ENCODE measurements at regions not wholly inside any gene's neighbourhood (a gene's known extent, or its start where the extent isn't known, plus 50 kb on each side); places are given as distances from the start of the nearest gene placed in this dataset.

DNA sequence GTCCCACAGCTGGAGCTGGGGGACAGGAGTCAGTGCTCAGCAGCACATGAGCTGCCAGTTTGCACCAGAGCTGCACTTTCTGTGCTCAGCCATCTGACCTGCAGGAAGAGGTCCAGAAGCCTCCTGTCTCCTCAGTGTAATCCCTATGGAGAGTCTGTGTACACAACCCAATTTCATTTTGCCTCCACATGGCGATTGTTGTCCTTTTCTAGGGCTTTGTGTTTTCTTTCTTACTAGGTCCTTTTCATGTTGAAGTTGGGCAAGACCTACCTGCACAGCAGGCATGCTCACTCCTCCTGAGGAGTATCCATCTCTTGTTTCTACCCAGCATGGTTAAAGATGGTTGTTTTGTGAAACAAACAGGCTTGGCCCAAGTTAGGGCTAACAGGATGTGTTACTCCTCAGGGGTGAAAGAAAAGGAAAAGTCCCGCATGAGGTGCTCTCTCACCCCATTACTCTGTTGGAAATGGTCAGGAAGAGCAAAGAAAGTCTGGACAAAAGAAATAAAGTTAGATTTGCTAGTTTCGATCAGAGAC is 273.0 kb downstream of the TMEM167A start:
- TF ChIP-seq, protein P1, sequence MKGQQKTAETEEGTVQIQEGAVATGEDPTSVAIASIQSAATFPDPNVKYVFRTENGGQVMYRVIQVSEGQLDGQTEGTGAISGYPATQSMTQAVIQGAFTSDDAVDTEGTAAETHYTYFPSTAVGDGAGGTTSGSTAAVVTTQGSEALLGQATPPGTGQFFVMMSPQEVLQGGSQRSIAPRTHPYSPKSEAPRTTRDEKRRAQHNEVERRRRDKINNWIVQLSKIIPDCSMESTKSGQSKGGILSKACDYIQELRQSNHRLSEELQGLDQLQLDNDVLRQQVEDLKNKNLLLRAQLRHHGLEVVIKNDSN (CRISPR knock-in tag; IDR thresholded peaks at IDR 0.05), result no peak
- TF ChIP-seq SETDB1 (IDR thresholded peaks at IDR 0.05; ENCODE audit: low read length), result no peak
- TF ChIP-seq HIVEP1 (CRISPR knock-in tag; IDR thresholded peaks at IDR 0.05), result no peak
- TF ChIP-seq ETV6 (IDR thresholded peaks at IDR 0.05; ENCODE audit: borderline replicate concordance in 1 of 2, low read depth in 2 of 2, low read length in 1 of 2), result no peak
- TF ChIP-seq ETV6 (CRISPR knock-in tag; IDR thresholded peaks at IDR 0.05; ENCODE audit: borderline replicate concordance), result no peak
- TF ChIP-seq EGR1 (conservative IDR thresholded peaks at IDR 0.05), result no peak
- no peak for TF ChIP-seq CREB1 (IDR thresholded peaks at IDR 0.05)
- TF ChIP-seq CREB1 (CRISPR knock-in tag; IDR thresholded peaks at IDR 0.05), result no peak
- TF ChIP-seq, protein P2, sequence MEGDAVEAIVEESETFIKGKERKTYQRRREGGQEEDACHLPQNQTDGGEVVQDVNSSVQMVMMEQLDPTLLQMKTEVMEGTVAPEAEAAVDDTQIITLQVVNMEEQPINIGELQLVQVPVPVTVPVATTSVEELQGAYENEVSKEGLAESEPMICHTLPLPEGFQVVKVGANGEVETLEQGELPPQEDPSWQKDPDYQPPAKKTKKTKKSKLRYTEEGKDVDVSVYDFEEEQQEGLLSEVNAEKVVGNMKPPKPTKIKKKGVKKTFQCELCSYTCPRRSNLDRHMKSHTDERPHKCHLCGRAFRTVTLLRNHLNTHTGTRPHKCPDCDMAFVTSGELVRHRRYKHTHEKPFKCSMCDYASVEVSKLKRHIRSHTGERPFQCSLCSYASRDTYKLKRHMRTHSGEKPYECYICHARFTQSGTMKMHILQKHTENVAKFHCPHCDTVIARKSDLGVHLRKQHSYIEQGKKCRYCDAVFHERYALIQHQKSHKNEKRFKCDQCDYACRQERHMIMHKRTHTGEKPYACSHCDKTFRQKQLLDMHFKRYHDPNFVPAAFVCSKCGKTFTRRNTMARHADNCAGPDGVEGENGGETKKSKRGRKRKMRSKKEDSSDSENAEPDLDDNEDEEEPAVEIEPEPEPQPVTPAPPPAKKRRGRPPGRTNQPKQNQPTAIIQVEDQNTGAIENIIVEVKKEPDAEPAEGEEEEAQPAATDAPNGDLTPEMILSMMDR (IDR thresholded peaks at IDR 0.05 in 2 of 3, conservative IDR thresholded peaks at IDR 0.05 in 1 of 3; ENCODE audit: insufficient read depth in 2 of 3, low read depth in 1 of 3, low read length in 3 of 3), result no peak
- TF ChIP-seq, protein P3, sequence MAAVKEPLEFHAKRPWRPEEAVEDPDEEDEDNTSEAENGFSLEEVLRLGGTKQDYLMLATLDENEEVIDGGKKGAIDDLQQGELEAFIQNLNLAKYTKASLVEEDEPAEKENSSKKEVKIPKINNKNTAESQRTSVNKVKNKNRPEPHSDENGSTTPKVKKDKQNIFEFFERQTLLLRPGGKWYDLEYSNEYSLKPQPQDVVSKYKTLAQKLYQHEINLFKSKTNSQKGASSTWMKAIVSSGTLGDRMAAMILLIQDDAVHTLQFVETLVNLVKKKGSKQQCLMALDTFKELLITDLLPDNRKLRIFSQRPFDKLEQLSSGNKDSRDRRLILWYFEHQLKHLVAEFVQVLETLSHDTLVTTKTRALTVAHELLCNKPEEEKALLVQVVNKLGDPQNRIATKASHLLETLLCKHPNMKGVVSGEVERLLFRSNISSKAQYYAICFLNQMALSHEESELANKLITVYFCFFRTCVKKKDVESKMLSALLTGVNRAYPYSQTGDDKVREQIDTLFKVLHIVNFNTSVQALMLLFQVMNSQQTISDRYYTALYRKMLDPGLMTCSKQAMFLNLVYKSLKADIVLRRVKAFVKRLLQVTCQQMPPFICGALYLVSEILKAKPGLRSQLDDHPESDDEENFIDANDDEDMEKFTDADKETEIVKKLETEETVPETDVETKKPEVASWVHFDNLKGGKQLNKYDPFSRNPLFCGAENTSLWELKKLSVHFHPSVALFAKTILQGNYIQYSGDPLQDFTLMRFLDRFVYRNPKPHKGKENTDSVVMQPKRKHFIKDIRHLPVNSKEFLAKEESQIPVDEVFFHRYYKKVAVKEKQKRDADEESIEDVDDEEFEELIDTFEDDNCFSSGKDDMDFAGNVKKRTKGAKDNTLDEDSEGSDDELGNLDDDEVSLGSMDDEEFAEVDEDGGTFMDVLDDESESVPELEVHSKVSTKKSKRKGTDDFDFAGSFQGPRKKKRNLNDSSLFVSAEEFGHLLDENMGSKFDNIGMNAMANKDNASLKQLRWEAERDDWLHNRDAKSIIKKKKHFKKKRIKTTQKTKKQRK (IDR thresholded peaks at IDR 0.05; ENCODE audit: borderline replicate concordance, low read depth, low read length), result no peak
